GM21723 (cell line): ENCODE measurements at regions not wholly inside any gene's neighbourhood (a gene's known extent, or its start where the extent isn't known, plus 50 kb on each side); places are given as distances from the start of the nearest gene placed in this dataset.
A peak's percentile ranks its signal among the peaks of the same experiment; 100 is the strongest.

Source experiments
- ATAC-seq: cut with Tn5 transposase; IDR thresholded peaks from one replicate; pipeline ENCODE4 v1.9.1; 2021; ENCODE audit warnings: mild to moderate bottlenecking, moderate library complexity; ENCODE audit not compliant: unreplicated experiment

DNA sequence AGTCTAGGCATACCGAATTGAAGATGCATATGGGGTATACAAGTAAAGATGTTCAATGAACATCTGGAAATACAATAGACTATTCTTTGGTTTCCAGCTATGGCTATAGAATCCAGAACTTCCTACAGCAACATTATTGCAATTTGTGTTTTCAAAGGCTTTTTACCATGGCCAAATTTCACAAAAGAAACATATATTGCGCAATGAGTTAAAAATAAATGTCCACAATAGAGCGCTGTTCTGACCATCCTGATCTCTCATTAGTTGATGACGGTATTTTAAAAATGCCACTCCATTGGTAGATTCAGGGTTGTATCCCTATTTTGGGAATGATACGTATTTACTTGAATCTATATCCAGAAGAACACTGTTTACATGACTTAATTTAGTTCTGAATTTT, 139.2 kb downstream of the LINC00632 start:
- no peak for ATAC-seq

DNA sequence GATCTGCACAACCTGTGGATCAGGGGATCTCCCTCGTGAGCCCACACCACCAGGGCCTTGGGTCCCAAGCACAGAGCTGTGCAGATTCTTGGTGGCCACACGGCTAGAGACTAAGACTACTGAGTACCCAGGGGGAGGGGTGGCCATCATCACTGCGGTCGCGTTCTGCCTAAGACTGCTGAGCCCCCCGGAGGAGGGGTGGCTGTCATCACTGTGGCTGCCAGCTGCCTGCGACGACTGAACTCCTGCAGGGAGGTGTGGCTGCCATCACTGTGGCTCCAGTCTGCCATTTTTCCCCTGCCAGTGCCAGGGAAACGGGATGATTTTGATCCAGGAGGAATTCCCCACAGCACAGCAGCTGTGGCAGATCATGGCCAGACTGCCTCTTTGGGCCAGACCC, 141.7 kb upstream of the SPANXB1 start:
- ATAC-seq = no peak

DNA sequence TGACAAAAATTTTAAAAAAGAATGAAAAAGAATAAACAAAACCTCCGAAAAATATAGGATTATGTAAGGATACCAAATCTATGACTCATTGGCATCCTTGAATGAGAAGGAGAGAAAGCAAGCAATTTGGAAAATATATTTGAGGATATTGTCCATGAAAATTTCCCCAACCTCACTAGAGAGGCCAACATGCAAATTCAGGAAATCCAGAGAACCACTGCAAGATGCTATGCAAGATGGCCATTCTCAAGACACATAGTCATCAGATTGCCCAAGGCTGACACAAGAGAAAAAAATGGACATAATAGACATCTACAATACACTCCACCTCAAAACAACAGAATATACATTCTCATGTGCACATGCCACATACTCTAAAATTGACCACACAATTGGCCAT, 135.9 kb upstream of the SPANXB1 start:
- no peak for ATAC-seq

DNA sequence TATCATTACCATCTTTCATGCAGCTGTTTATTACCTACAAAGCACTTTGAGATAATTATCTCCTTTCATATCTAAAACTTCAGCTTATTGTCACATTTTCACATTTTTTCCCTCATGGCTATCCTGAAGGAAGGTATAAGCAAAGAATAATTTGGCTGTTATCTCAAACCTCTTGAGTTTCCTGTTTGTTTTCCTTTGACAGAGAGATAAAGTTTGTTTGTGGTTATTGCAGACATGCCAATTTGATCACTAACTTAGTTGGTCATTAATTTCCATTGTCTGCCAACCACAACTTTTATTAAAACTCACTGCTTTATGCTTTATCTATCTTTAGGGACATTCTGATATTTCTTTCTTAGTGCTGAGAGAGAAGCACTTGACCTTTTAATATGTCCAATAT, 89.8 kb upstream of the SPANXB1 start:
- no peak for ATAC-seq

DNA sequence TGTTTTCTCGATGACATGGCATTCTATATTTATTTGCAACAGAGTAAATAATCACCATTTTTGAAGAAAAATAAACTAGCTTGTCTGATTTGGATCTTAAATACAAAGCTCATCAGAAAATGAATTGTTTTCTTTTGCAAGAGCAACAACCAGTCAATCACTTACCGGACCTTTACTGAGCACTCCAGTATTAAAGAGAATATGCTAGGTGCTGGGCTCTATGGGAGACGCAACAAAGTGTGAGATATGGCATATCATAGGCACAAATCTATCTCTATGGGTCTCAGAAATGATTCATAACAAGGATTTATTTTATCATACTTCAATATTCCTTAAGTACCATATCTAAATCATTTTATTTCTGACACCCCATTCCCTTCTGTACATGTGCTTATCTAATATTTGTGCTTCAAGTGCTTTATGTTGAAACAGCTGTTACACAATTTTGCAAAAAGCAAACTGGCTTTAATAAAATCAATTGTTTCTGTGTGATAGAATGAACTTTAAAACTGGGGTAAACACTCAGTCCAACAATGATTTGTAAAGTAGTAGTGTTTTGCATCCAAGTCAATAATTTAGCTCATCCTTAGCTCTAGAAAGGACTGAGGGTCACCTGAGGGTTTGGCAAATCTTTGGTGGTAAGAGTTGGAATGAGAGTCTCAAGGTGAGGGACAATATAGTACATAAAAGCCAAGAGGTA, 88.4 kb upstream of the SPANXB1 start:
- ATAC-seq = no peak

DNA sequence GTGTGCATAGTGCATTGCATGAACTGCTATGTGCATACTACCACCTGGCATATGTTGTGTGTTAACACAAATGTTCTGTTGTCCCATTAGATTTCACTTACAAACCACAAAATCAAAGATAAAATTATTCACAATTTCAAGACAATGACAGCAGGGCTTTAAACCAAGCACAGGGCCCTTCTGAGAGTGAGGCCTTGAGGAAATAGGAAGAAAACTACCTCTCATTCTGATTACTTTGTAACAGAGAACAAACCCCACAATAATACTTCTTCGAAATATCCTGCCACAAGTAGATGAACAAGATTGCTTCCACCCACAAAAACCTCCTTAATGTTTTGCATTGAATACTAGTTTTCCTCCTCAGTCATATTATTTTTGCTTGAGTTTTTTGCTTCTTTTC, 85.5 kb upstream of the SPANXB1 start:
- no peak for ATAC-seq

DNA sequence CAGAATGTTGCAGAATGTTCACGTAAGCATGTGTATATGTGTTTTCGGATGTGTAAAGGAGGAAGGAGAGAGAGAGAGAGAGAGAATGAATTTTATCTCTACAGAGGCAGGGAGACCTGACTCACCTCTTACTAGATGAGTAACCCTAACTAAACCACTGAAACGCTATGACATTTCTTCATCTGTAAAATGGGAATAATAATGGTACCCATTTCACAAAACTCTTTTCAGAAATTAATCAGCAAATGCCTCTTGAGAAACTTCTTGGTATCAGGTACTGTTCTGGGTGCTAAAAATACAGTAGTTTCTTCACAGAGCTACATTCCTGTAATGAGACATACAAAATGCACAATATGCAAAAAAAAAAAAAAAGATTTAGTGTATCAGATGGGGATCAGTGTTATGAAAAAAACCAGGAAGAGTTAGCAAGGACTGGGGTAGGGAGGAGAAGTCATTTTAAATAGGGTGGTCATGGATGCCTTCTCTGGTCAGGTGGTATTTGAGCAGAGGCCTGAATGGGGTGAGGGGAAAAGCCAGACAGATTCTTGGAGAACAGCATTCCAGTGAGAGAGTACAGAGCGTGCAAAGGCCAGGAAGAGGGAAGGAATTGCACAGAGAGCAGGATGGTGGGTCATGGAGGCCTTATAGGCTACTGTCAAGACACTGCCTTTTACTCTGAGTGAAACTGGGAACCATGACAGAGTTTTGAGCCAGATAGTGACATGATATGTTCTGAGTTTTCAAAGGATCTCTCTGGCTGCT, 84.9 kb upstream of the SPANXB1 start:
- no peak for ATAC-seq

DNA sequence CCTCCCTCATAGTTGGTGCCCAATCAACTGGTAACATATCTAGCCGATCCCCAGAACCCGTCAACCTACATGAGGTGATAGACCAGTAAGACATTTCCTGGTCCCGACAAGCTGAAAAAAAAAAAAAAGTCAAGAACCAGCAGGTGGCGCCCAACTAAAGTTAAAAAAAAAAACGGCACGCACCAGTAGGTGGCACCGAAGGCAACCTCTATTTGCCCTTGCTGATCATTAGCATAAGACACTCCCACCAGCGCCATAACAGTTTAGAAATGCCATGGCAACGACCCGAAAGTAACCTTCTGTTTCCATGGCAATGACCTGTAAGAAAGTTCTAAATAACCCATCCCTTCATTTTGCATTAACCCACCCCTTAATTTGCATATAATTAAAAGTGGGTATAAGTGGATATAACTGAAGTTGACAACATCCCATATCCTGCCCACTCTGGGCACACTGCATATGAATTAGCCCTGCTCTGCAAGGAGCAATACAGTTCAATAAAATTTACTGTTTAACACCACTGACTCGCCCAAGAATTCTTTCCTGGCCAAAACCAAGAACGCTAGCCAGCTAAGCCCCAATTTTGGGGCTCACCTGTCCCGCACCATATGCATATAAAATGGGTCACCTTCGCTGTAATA, 83.9 kb upstream of the SPANXB1 start:
- peak; percentile 84 for ATAC-seq

DNA sequence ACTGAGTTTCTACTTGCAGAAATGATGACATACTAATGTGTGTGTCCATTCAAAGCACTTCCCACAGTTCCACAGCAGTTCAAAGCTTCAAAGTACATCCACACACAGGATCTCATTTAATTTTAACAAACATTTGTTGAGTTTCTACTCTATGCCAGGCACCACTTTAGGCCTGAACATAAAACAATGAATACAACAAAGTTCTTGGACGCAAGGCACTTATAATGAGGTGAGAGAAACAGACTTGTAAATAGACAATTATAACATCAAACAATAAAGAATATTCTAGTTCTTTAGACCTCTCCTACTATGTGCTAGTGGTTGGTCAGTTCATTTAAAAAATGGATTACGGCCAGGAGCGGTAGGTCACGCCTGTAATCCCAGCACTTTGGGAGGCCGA, 82.0 kb upstream of the SPANXB1 start:
- no peak for ATAC-seq

DNA sequence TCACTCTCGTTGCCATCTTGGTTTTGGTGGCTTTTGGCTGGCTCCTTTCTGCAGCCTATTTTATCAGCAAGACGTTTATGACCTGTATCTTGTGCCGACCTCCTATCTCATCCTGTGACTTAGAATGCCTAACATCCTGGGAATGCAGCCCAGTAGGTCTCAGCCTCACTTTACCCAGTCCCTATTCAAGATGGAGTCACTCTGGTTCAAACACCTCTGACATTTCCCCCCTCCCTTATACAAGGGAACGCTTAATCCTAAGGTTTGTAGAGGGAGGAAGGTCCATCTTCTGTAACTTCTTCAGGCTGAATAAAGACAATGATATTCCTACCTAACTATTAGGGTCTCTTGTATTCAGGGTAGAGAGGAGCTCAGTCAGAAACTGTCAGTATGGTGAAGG, 79.3 kb upstream of the SPANXB1 start:
- ATAC-seq = no peak

DNA sequence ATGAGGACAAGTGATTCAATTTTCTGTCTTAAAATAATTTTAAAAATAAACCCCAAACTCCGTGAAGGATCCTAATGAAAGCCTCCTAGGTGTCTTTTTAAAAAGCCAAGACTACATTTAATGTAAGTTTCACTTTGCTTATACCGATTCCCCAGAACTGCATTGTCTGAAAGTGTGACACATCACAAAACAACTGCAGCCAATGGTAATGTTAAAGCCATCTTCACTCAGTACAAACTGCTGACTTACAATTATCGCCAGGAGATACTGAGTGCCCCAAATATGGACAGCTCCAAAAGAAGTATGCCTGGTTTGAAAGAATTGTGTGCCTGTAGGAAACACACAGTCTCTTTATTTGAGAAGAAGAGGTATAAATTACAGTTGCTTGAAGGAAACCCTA, 73.7 kb upstream of the SPANXB1 start:
- no peak for ATAC-seq

DNA sequence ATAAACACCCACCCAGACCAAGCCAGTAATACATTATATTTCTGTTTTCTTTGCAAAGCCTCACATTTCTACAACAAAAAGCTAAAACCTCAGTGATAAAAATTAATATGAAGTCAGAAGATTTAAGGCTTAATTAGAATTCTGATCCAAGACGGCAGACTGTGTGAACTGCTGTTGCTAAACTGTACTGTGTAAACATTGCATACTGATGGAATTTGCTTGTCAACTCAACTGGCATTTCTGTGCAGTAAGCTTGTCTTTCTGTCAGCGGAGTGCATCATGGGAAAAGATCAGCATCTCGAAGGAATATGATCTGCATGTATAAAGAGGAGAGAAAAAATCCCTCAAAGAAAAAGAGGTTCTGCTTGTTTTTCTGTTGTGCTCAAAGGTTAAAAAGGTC, 69.4 kb upstream of the SPANXB1 start:
- ATAC-seq = no peak

DNA sequence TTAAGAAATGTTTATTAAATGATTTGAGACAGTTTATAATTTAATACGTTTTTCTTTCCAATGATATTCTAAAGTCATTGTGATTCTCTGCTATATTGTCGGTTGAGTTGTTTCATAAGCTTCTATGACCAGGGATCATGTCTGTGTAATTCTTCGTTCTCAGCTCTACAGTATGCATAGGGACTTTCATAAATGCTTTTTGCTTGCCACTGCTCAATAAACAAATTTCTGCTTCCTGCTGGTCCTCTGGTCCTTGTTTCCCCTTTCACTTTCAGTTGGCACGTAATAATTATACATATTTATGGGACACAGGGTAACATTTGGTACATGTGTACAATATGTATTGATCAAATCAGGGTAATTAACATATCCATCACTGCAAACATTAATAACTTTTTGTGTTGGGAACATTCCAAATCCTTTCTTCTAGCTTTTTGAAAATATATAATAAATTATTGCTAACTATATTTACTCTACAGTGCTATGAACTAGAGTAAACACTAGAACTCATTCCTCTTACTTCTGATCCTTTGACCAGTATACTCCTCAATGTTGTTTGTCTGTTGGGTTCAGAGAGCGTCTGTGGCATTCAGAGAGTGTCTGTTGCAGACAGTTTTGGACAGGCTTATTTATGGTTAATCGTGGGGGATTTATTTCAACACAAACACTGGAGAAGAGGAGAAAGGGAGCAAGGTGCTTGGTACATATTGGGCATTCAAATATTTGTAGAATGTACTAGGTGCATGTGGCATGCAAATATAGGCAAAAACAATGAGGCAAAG, 68.3 kb upstream of the SPANXB1 start:
- no peak for ATAC-seq

DNA sequence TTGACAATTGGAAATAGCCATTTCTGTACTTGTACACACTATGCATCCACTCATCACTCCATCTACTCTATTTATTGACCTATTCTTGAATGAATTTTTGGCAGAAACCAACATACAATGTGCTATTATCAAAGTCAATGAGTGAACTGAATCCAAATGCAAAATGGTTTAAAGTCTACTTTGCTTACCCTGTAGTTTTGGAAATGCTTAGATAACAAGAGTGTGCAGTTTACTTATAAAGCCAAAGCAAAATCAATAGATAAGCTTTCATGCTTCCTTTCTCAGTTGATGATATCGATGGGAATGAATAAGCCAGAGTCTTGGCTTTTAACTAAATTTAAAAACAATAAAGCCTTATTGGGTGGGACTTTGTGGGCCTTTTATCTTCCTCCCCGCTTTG, 58.9 kb upstream of the SPANXB1 start:
- no peak for ATAC-seq

DNA sequence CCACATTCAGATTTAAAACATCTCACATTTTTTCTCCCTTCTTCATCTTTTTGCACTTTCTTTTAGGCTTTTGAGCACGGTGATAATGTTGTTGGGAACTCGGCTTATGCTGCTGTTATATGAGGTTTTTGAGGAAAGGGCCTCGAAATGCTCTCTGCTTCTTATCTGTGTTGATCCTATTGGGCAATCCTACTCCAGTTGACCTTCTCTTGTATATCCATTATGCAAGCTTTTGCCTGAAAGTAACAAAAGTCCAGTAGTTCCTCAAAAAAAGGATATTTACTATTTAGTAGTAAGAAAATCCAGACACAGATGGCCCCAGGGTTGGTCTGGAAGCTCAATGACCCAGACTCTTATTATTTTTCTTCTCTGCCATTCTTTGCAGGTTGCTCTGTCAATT, 57.7 kb upstream of the SPANXB1 start:
- no peak for ATAC-seq

DNA sequence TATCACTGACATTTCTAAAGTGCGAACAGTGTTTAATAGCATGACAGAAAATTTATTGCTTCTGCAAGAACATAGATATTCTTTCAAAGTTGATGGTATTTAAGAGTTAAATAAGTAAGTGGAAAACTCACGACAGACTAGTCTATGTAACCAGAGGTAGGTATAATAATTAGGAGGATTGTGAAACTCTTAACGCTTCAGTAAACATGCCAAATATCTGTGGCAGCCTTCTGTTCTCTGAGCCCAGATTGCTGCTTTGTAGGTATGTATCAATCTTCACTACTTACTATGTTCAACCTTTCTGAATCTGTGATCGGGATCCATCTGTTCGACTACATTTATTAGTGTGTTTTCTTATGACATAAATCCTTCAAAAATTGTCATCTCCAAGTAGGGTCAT, 53.6 kb upstream of the SPANXB1 start:
- no peak for ATAC-seq

DNA sequence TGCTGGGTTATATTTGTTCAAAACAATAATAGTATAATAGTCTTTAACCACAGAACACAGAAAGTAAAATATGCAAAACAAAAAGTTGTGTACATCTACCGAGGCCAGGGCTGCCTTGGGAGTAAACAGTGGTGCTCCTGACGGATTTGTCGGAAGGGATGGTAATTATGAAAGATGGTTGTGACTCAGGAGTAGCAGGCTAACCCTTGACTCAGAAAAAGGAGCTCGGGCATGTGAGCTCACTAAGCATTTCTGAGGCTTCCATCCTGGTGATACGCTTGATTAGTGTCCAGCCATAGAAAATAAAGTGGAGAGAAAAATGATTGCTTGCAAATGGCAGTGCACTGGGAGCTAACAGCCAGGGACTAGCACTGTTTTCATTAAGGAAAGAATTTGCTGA, 53.2 kb upstream of the SPANXB1 start:
- no peak for ATAC-seq
